Activated naive CD4-positive, alpha-beta T cell (primary cell): ENCODE measurements at regions not wholly inside any gene's neighbourhood (a gene's known extent, or its start where the extent isn't known, plus 50 kb on each side); places are given as distances from the start of the nearest gene placed in this dataset.

Source experiments
- DNase-seq, 4 experiments: peaks; one replicate each; lab custom pipeline; 2025; lab: John Stamatoyannopoulos, UW

DNA sequence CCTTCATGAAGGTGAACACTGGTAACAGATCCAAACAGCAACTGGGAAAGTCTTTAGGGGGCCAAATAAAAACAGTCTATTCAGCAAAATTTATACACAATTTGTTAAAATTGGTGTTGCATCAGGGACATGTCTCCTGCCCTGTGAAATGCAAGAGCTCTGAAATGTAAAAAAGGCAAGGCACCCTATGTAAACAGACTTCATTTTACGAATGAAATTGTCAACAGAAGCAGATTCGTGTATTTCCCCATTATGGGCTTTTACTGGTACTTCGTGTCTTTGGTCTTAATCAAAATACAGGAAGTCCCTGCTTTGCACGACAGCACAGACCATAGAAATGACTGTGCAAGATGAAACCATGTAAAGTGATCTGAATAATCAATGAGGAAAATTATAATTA lies 127.3 kb upstream of the THBS1 start:
- no peak for DNase-seq

DNA sequence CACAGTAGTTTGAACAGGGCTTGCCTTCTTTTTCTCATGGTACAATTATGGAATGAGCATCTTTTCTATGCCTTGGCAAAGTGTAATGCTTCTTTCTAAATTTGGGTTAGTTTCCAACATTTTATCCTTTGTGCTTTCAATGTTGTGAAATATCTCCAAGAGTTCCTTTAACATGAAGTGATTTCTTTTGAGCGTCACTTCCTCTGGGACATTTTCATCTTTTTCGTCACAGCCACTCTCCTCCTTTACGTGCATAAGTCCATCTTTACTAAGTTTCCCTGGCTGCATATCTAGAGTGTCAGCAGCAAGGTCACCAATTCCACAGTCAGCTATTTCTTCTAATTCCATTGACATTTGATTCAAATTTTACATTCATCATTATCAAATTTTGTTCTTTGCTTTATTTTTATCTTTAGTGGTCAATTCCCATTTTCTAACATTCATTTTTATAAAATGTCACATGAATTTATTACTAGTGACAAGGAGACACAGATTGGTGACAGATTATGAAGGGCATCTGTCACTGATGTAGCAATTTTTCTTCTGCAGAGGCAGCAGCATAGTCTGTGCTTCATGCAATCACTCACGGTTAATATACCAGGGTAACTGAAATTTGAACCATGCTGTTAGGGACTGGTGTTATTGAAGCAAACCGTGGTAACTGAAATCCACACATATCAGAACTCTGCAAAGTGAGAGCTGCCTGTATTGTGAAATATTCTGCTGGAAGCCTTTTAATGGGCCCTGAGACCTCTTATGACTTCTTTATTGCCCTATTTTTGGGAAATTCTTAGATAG lies 126.5 kb upstream of the THBS1 start:
- no peak for DNase-seq

DNA sequence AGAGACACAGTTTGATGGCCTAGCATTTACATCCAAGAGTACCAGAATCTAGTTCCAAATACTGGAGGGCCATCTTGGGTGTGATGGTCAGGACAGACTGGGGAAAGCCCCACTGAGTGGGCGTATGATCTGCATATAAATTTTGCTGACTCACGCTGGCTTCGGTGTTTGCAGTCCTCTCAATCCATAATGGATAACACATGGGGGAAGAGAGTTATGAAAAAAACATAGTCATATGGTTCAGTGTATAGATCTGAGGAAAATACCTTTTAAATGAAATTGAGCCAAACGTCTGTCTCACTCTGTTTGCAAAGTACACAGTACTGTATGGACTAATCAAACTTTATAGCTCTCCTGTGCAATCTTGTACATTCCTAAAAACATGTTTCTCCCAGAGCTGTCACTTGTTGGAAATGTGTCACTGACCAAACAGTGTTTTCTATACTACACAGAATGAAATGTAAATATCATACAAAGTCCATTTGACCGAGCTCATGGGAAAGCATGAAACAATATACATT lies 125.3 kb upstream of the THBS1 start:
- no peak for DNase-seq

DNA sequence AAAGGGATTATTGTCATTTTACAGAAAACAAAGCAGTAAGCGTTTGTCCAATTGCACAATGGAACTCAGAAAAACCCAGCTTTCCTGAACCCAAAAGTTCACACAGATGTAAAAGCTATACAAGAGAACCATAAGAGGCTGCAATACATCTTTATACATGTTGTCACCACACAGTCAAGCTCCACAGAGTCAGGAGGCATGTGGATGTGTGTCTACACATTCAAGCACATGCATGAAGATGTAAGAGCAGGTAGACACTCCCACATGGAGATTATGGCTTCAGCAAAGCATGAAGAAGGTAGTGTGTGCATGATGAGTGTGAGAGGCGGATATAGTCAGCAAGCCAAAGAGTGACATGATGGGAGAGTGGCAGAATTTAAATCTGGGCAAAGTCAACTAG lies 124.7 kb upstream of the THBS1 start:
- no peak for DNase-seq

DNA sequence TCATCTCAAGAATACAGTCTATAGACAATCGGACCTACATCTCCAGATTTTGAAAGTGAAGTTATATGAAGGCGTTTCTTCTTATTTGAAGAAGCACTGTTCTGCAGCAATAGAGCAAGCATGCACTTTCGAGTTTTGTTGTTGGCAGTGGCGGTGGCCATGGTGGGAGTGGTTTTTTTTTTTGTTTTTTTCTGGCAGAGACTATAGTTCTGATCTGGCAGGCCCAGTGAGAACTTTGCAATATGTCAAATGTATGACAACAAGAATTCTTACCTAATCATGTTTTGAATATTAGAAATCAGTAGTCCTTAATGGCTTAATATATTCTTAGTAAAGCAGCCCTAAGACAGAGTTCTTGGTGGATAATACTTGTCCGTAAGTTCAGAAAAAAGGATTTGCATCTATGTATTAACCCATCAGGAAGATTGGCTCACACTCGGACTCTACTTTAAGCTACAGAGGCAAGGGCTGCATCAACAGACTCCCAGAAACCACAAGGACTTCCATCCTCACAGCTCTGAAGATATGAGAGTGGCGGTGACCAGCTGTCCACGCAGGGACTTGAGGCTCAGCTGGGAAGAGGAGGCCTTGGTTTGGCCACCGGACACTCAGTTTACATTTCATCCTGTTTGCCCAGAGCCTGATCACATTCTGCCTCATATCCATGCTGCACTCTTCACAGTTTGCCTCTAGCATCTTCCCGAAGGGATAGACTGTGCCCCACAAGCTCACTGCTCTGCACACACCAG lies 124.1 kb upstream of the THBS1 start:
- DNase-seq = no peak

DNA sequence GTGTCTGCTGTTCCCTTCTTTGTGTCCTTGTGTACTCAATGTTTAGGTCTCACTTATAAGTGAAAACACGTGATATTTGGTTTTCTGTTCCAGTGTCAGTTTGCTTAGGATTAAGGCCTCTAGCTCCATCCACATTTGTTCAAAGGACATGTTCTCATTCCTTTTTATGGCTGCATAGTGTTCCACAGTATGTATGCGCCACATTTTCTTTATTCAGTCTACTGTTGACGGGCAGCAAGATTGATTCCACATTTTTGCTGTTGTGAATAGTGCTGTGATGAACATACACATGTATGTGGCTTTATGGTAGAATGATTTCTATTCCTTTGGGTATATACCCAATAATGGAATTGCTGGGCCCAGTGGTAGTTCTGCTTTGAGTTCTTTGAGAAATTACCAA lies 122.7 kb upstream of the THBS1 start:
- no peak for DNase-seq

DNA sequence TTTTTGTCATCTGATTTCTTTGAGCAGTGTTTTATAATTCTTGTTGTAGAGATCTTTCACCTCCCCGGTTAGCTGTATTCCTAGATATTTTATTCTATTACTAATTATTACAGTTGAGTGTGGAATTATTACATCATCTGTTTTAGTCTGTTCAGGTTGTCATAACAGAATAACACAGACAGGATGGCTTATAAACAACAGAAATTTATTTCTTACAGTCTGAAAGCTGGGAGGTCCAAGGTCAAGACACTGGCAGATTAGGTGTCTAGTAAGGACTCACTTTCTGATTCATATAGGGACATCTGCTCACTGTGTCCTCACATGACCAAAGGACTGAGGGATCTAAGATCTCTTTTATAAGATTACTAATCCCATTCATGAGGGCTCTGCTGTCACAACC lies 121.3 kb upstream of the THBS1 start:
- no peak for DNase-seq

DNA sequence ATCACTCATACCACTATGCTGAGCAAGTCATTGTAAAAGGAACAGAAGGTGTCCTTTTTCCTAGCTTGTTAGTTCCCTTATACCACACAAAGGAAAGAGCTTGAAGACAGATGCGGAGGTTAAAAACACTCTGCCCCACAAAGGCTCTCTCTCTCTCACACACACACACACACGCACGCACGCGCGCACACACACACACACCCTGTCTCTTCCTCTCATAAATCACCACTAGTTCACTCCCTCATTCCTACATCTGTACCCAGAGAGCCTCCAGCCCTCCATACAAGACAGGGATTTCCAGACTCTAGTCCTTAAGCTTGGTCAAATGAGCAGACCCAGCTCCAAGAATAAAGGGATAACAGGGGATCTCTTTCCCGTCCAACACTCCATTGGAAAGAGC lies 120.1 kb upstream of the THBS1 start:
- DNase-seq = no peak

DNA sequence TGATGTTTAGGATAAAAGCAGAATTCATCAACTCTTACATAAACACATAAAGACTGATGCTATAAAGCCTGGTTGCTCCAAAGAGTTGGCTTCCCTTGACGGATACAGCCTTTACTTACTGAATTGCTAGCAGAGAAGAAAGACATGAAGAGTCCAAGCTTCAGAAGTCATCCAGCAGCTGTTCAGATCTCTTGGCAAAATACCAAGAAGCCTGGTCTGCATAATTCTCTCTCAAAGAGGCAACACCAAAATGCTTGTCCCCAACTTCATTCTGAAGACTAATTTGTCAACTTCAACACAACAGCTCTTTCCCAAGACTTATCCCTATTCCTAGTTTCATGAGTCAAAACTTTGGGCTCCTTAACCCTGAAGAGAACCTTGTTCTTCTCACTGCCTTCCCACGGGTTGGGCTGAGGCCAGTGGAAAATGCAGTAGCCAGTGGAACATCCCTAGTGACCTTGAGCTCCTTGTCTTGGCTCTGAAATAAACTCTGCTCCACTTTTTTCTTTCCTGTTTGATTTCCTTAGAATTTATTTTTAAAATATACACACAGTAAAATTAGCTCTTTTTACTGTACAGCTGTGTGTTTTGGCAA lies 119.2 kb upstream of the THBS1 start:
- DNase-seq = no peak

DNA sequence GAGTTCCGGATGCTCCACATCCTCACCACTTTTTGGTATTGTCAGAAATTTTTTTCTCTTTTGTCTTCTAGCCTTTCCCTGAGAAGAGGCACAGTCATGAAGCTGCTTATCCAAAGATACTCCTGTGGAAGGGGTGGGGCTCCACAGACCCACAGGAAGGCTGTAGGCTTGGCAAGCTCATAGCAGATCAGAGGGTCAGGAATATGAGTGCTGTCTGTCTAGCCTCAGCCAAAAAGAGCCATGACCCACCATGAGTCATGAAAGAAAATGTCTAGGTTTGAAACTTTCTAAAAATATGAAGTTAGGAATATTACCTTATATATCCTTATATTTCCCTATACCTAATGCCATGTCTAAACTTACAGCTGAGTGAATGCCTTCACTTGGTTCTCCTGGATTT lies 118.2 kb upstream of the THBS1 start:
- no peak for DNase-seq

DNA sequence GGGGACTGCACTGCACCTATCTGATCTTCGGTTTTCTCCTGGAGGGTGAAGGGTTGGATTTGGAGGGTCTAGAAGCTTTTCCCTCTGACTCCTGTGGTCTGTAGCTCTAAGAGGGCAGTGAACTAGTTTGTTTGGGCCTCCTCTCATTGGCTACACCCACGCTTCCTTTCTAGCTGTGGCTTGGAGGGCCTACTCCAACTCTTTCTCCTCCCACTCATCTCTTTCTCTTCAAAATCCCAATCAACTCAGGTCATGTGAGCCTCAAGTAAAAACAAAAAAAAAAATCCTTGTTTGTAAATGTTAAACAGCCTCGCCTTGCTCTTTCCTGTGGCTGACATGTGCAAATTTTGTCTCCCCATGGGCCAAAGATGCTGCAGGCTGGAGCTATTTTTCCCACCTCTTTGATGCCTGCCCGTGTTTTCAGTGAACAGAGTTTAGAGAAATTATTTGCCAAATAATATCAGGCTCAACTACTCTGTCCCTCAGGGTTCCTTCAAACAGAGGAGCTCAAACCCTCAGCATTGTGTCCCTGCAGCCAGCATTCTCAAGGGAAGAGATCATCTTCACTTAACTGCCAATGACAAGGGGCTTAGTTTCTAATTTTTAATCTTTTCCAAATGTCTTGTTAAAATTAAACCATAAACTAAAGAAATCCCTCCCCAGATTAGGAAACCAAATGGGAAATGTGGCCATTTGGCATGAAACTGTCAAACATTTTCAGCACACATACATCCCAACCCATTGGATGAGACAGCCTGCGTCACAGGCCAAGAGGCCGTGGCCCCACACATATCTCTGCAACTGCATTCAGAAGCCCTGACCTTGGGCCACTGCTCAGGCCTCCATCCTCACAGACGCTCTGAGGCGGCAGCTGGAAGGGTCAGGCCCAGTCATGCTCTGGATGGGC lies 114.8 kb upstream of the THBS1 start:
- no peak for DNase-seq

DNA sequence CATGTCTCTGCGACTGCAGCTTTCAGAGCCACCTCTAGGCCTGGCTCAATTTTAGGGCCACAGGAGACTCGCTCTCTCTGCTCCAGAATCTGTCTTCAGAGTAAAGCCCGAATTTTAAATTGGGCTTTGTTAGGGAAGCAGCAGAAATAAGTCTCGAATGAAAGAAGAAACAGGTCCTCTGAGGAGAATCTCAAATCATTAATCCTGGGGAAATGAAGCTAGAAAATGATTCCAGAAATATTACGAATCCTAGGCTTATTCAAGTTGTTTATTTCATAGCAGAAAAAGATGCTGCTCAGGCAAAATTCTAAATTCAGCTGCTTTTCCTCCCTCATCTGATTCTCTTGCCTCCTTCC lies 114.2 kb upstream of the THBS1 start:
- DNase-seq = no peak

DNA sequence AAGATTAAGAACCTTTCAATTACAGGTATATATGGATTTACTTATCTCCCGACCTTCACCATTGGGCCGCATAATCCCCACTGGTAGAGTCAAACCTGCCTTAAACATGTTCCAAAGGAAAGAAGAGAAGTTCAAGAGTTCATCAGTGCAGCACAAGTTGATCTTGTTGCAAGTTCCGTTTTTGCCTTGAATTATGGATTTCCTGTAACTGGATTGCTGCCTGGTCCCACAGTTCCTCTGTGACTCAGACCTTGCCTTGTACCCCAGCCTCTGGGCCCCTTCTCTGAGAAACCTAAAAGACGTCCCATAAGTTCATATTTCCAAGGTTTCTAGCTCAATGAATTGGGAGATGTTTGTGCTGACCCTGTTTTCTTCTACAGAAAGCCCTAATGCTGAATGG lies 112.5 kb upstream of the THBS1 start:
- DNase-seq = no peak

DNA sequence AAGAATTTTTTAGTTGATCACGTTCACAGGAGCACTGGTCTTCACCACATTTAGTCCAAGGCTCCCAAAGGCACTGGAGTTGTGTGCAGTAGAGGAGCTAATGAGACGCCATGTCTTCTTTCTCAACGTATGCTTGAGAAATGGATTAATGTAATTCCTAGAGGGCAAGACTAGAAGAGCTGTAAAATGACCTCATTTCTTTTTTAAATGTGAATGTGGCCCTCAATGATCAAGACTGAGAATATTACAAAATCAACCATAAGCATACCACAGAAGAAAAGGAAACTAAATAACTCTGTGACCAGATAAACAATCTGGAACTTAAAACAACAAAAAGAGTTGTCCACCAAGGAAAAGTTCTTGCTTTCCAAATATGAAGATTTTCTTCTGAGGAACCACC lies 112.1 kb upstream of the THBS1 start:
- DNase-seq = no peak

DNA sequence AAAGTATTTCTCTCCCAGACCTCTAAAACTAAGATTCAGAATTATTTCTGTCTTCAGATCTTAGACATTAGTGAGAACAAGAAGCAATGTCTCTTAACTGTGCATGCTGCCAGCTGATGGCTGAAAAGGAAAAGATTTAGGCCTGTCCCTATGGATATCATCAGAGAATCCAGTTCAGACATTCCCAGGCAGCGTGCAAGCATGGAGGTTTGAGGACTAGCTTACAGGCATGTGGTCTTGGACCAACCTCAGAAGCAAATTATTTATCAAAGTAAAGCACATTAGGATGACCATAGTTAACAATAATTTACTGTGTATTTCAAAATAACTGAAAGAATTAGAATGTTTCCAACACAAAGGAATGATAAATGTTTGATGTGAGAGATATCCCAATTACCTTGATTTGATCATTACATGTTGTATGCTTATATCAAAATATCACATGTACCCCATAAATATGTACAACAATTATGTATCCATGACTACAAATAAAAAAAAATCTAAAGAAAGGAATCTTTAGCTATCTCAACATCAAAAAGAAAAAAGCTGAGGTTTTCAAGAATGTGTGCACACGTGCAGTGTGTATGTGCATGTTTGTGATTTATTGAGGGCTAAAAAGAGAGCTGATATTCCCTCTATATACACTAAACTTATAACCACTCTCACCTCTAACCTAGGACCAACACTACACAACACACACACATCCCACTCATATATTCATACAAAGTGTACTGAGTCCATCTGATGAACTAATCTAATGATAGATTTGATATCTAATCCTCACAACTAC lies 108.9 kb upstream of the THBS1 start:
- no peak for DNase-seq

DNA sequence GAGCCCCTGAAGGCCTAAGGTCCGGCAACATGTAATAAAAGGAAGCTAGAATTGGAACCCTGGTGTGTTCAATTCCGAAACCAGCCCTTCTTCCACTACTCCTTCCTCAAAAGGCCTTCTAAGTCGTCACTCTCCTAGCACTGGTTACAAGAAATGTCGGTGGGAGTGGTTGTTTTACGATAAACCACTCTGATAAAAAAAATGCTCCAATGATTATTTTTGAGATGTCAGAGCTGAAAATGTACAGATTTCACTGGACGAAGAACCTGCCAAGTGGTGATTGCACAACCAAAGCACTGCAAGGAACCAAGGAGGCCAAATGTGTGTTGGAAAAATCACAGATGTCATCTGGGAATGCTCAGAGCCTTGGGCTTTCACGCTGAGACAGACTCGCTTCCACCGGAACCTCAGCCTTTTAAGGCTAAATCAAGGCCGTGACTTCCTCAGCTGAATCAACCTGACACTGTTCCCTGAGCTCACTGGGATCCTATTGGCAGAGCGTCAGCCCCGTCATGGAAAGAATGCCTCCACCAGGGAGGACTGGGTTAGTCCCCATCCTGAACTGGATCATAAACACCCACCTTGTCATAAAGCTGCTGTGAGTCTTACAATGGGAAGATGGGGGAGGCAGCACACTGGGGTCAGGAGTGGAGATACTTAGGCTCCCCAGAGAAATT lies 108.1 kb upstream of the THBS1 start:
- DNase-seq = no peak

DNA sequence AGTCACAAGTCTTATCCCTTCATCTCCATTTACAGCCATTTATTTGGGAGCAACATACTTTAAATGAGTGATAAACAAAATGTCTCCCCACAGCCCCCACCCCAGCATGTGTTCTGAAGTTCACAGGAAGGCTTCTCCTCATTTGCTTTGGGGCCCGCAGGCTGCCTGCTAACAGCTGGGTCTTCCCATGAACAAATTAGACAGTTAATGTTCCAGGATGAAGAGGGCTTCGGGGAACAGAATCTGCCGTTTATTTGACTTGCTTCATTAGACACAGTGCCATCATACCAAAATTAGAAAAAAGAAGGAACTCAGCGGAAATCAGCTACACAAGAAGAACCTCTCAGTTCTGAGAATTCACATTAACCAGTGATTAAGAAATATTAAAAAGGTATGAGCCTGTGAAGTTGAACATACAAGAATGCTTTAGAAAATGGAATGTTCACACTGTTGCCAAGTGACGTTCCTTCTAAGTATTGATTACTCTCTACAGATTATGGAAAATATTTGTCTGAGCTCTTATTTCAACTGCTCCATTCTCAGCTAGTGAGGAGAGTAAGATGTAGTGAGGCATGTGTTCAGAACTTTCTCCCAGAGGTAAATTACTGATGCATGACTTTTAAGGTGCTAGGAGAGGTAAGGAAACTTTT lies 107.5 kb upstream of the THBS1 start:
- no peak for DNase-seq

DNA sequence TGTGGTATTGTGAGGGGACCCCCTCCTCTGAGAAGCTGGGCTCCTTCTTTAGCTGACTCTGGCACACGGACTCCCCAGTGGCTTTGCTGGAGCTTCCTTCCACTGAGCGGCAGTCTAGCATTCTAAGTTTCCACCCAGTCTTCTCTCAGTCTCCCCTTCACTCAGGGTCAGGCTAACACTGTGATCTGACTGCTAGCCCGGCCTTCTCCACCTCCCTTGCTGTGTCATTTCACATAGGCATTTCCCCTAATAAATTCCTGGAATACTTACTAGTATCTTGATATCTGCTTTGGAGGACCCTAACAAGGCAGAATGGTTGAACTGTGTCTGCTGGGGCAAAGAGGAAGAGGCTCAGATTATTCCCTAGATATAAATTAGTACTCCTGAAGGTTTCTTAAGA lies 106.2 kb upstream of the THBS1 start:
- DNase-seq = no peak

DNA sequence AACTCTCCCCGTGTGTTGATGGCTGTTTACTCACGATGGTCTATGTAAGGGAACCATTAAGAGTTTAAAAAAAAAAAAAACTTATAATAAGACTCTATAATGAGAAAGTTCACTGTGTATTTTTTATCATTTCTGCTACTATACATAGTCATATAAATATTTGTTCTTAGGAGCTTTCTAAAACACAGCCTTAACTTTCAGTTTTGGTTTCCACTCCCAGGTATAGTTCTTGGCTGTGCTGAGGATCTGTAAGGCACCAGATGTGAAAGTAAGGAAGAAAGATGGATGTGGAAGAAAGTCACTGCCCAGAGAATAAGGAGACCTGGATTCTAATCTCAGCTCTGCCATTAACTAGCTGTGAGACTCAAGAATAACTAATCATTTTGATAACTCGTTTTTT lies 101.9 kb upstream of the THBS1 start:
- DNase-seq = no peak

DNA sequence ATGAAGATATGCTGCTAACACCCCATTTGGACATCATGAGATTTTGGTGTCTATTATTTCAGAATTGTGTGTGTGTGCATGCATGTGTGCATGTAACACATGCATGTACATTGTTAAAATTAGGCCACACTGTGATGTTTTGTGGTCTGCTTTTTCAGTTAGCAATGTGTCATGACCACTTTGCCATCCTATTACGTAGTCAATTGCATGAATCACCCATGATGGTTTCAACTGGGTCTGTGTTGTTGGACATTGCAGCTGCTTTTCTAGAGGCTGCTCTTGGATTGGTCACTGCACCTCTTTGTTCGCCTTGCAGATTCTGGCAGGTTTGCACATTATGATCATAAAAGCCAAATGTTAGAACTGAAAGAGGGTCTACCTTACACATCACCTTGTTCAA lies 101.0 kb upstream of the THBS1 start:
- DNase-seq = no peak
